HG02763 (cell line): ENCODE measurements at regions not wholly inside any gene's neighbourhood (a gene's known extent, or its start where the extent isn't known, plus 50 kb on each side); places are given as distances from the start of the nearest gene placed in this dataset.

ENCODE experiments used
- ATAC-seq: cut with Tn5 transposase; IDR thresholded peaks from one replicate; pipeline ENCODE4 v1.9.1; 2021; ENCODE audit warnings: mild to moderate bottlenecking, moderate library complexity; ENCODE audit not compliant: unreplicated experiment

- no peak for ATAC-seq
Measured at GRCh38 chr4:138298431-138298830, 56.3 kb upstream of the SLC7A11 start.

DNA sequence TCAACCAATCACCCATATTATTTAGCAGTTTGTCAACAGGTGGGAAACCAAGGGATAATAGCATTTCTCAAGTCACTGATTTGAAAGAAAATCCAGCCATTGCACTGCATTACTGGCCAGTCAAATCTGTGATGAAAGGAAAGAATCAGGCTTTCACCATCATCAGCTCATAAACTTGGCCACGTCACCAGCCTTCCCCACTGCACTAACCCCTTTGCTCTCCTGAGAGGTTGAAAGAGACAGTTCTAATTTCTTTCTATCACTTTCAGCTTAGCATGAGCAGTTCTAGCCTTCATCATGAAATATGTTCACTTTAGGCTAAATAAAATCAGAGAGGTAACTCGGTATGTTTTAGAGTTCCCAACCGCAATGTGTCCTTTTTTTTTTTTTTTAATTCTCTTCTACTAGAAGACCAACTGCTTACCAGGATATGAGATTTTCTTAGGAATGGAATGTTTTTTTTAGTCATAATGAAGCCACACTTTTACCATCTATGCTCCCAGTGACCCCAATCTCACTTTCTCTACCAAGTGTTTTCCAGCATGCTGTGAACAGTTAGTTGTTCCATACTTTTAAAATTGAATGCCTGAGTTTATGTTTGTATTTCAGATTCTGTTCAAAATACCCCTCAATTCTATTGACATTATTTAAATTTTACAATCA is 55.7 kb upstream of the SLC7A11 start:
- no peak for ATAC-seq

DNA sequence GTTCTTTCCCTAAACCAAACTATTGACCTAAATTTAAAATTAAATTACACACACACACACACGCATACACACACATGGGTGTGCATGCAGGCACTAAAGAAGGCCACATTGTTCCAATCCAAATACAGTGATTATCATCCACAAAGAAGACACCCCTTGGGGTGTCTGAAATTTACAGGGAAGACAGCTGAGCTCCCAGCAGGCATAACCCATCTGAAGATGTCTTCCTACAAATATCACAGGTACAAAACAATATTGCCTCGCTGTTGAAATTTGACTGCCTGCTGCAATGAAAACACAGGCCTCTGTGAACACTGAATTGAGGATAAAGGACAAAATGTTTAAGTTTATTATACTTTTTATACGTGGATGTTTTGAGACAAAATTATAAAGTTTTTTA is 50.2 kb upstream of the SLC7A11 start:
- no peak for ATAC-seq
